22Rv1 (cell line): ENCODE measurements at regions not wholly inside any gene's neighbourhood (a gene's known extent, or its start where the extent isn't known, plus 50 kb on each side); places are given as distances from the start of the nearest gene placed in this dataset.
A peak's percentile ranks its signal among the peaks of the same experiment; 100 is the strongest.

Source experiments
- H3K27ac ChIP-seq: fragments of 450-650 bp; 2 replicates; pipeline ENCODE4 v1.5.1; 2017
- ZFX ChIP-seq: fragments of 450-650 bp; IDR thresholded peaks from 2 replicates; pipeline ENCODE4 v1.6.1; 2017; ENCODE audit warnings: antibody characterized with exemption, borderline replicate concordance
- TF ChIP-seq, protein P1 (sequence below): fragments of 450-650 bp; IDR thresholded peaks from 2 replicates; pipeline ENCODE4 v1.5.1; 2017; ENCODE audit warnings: mild to moderate bottlenecking

- H3K27ac ChIP-seq, result no peak overlapping the region
- TF ChIP-seq, protein P1, sequence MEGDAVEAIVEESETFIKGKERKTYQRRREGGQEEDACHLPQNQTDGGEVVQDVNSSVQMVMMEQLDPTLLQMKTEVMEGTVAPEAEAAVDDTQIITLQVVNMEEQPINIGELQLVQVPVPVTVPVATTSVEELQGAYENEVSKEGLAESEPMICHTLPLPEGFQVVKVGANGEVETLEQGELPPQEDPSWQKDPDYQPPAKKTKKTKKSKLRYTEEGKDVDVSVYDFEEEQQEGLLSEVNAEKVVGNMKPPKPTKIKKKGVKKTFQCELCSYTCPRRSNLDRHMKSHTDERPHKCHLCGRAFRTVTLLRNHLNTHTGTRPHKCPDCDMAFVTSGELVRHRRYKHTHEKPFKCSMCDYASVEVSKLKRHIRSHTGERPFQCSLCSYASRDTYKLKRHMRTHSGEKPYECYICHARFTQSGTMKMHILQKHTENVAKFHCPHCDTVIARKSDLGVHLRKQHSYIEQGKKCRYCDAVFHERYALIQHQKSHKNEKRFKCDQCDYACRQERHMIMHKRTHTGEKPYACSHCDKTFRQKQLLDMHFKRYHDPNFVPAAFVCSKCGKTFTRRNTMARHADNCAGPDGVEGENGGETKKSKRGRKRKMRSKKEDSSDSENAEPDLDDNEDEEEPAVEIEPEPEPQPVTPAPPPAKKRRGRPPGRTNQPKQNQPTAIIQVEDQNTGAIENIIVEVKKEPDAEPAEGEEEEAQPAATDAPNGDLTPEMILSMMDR, result no peak
- no peak for TF ChIP-seq ZFX
Observed at GRCh38 chr1:229047840-229048620, 222.9 kb upstream of the RAB4A start.

GRCh38 chr1:229048896-229049295 lies 222.0 kb upstream of the RAB4A start:
- TF ChIP-seq, protein P1, result no peak
- no peak for TF ChIP-seq ZFX
- H3K27ac ChIP-seq, result no peak overlapping the region

DNA sequence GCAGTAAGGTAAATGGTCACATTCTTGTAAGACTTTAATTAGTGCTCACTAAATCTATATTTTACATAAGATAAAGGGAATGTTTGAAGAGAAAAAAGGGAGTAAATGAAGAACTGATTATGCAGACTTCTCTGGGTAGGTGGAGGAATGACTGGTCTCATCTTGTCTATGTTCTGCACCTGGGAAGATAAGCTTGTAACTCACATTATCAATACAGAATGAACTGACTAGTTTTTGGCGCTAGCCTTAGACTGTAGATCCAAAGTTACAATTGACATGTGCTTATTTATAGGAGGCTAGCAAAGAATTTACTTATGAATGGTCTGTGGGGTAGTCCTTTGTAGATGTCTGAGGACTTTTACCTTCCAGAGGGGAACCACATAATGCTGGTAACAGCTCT lies 214.9 kb upstream of the RAB4A start:
- TF ChIP-seq, protein P1, result no peak
- TF ChIP-seq ZFX, result no peak
- H3K27ac ChIP-seq, result no peak overlapping the region

DNA sequence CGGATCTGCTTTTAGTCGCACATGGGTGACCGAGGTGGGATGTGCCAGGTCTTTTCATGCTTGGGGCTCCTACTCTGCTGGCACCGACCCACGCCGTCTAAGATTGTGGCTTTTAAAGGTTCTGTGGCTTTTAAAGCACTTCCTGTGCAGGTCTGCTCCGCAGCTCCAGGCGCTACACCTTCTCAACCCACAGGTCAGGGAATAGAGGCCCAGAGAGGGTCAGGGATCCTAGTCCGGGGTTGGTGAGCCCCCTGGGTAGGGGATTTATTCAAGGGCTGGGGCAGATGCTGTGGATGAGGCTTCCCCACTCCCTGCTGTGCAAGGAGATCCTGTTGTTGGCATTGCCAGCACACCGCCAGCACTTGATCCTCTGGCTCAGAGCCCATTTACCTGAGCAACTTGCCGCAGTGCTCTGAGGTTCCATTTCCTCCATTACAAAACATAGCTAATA lies 212.8 kb upstream of the RAB4A start:
- TF ChIP-seq ZFX, result no peak
- TF ChIP-seq, protein P1, result no peak
- H3K27ac ChIP-seq, result no peak overlapping the region

DNA sequence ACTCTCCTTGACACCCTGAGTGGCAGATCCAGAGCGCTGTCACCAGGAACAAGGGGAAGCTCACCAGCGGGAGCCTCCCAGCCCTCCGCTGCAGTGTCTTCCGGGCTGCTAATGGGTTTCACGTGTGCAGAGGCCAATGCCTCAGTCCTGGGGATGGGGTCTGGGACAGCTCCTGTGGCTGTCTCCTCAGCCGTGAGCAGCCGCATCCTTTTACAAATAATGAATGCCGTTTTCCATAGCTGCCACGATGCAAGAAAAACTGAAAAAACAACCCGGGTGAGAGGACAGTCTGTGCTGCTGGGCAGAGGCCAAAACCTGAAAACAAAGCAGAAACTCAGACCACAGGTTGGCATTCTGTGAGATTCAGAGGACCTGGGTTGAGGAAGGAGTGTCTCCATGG lies 212.2 kb upstream of the RAB4A start:
- H3K27ac ChIP-seq, result peak overlapping the region; percentile 44
- TF ChIP-seq ZFX, result no peak
- TF ChIP-seq, protein P1, result no peak

DNA sequence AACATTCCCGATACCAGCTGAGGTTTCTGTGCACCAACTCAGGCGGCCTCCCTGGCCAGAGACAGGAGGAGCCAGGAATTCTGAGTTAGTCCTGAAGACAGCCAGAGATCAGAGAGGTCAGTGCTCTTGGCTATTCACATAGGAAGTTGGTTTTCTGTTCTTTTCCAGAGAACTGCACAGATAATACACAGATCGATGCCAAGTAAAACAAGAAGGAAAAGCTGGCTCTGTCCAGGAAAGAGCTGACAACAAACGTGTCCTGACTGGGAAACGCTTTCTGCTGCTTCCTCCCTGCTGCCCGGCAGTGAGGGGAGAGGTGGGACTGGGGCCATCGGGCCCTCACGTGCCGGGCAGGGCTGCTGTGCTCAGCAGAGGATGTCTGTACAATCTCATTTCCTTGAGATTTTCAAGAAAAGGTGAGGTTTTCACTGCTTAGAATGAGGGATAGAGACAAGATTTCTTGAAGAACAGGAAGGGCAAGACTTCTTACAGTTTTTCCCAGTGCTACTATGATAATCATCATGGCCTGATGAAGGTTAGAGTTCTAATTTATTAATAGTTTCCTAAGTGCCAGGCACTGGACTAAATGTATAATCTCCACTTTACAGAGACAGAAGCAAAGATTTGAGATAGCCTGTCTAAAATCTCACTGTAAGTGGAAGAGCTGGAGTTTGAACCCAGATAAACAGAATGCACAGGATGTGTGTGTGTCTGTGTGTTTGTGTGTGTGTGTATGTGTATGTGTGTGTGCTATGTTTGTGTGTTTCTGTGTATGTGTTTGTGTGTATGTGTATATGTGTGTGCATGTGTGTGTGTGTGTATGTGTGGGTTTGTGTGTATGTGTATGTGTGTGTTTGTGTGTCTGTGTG lies 211.0 kb upstream of the RAB4A start:
- peak overlapping the region; percentile 44 for H3K27ac ChIP-seq
- TF ChIP-seq ZFX, result no peak
- TF ChIP-seq, protein P1, result no peak

GRCh38 chr1:229062135-229062534 lies 208.8 kb upstream of the RAB4A start:
- TF ChIP-seq, protein P1, result no peak
- no peak for TF ChIP-seq ZFX
- H3K27ac ChIP-seq, result no peak overlapping the region
